Ishikawa (cell line): ENCODE measurements at regions not wholly inside any gene's neighbourhood (a gene's known extent, or its start where the extent isn't known, plus 50 kb on each side); places are given as distances from the start of the nearest gene placed in this dataset.

Experiments
- CEBPB ChIP-seq: IDR thresholded peaks from 2 replicates; pipeline ENCODE4 v1.6.1; 2012
- CREB1 ChIP-seq: IDR thresholded peaks from 2 replicates; pipeline ENCODE4 v1.6.1; 2012; ENCODE audit warnings: low read depth
- EGR1 ChIP-seq: IDR thresholded peaks from 2 replicates; pipeline ENCODE4 v1.6.1; 2012
- EP300 ChIP-seq: IDR thresholded peaks from 2 replicates; pipeline ENCODE4 v1.6.1; 2012; ENCODE audit warnings: borderline replicate concordance
- FOXM1 ChIP-seq: IDR thresholded peaks from 2 replicates; pipeline ENCODE4 v1.6.1; 2012; ENCODE audit warnings: low read depth, borderline replicate concordance
- NFIC ChIP-seq: IDR thresholded peaks from 2 replicates; pipeline ENCODE4 v1.6.1; 2012
- RAD21 ChIP-seq: IDR thresholded peaks from 2 replicates; pipeline ENCODE4 v1.6.1; 2012; ENCODE audit warnings: low read depth
- TAF1 ChIP-seq: IDR thresholded peaks from 2 replicates; pipeline ENCODE4 v1.6.1; 2012; ENCODE audit warnings: low read depth, mild to moderate bottlenecking
- TCF12 ChIP-seq: IDR thresholded peaks from 2 replicates; pipeline ENCODE4 v1.6.1; 2012; ENCODE audit warnings: low read depth
- TEAD4 ChIP-seq: IDR thresholded peaks from 2 replicates; pipeline ENCODE4 v1.6.1; 2012
- YY1 ChIP-seq: IDR thresholded peaks from 2 replicates; pipeline ENCODE4 v1.6.1; 2012; ENCODE audit warnings: low read depth
- ZBTB7A ChIP-seq: IDR thresholded peaks from 2 replicates; pipeline ENCODE4 v1.6.1; 2012; ENCODE audit warnings: low read depth
- TF ChIP-seq, protein P1 (sequence below): IDR thresholded peaks from 2 replicates; pipeline ENCODE4 v1.6.1; 2012
- TF ChIP-seq, protein P2 (sequence below): IDR thresholded peaks from 2 replicates; pipeline ENCODE4 v1.6.1; 2012; ENCODE audit warnings: low read depth, mild to moderate bottlenecking
- TF ChIP-seq, protein P3 (sequence below): IDR thresholded peaks from 2 replicates; pipeline ENCODE4 v1.6.1; 2012

DNA sequence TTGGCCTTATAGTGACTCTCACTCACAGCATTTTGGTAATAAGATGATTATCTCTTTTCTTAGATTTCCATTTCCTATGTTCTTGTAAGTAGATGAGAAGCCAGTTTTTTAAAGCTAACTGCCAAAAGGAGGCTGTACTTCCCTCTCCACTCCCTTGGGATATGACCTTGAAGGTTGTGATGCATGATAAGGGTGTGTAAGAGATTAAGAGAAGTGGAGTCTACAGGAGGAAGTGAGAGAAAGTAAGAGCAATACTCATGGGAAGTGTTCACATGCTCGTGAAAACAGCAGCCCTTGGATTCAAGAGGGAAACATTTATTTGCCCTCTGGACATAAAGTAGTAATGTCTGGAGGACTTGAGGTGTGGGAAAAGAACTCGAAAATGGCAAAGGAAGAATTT, 171.5 kb downstream of the EVA1A start:
- TF ChIP-seq NFIC (no peak), EP300 (no peak), RAD21 (no peak), TEAD4 (no peak), YY1 (no peak), EGR1 (no peak), FOXM1 (no peak), TAF1 (no peak), TCF12 (no peak), CREB1 (no peak)
- TF ChIP-seq, protein P1, sequence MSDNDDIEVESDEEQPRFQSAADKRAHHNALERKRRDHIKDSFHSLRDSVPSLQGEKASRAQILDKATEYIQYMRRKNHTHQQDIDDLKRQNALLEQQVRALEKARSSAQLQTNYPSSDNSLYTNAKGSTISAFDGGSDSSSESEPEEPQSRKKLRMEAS: no peak
- TF ChIP-seq, protein P2, sequence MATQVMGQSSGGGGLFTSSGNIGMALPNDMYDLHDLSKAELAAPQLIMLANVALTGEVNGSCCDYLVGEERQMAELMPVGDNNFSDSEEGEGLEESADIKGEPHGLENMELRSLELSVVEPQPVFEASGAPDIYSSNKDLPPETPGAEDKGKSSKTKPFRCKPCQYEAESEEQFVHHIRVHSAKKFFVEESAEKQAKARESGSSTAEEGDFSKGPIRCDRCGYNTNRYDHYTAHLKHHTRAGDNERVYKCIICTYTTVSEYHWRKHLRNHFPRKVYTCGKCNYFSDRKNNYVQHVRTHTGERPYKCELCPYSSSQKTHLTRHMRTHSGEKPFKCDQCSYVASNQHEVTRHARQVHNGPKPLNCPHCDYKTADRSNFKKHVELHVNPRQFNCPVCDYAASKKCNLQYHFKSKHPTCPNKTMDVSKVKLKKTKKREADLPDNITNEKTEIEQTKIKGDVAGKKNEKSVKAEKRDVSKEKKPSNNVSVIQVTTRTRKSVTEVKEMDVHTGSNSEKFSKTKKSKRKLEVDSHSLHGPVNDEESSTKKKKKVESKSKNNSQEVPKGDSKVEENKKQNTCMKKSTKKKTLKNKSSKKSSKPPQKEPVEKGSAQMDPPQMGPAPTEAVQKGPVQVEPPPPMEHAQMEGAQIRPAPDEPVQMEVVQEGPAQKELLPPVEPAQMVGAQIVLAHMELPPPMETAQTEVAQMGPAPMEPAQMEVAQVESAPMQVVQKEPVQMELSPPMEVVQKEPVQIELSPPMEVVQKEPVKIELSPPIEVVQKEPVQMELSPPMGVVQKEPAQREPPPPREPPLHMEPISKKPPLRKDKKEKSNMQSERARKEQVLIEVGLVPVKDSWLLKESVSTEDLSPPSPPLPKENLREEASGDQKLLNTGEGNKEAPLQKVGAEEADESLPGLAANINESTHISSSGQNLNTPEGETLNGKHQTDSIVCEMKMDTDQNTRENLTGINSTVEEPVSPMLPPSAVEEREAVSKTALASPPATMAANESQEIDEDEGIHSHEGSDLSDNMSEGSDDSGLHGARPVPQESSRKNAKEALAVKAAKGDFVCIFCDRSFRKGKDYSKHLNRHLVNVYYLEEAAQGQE: no peak
- TF ChIP-seq, protein P3, sequence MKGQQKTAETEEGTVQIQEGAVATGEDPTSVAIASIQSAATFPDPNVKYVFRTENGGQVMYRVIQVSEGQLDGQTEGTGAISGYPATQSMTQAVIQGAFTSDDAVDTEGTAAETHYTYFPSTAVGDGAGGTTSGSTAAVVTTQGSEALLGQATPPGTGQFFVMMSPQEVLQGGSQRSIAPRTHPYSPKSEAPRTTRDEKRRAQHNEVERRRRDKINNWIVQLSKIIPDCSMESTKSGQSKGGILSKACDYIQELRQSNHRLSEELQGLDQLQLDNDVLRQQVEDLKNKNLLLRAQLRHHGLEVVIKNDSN: no peak

DNA sequence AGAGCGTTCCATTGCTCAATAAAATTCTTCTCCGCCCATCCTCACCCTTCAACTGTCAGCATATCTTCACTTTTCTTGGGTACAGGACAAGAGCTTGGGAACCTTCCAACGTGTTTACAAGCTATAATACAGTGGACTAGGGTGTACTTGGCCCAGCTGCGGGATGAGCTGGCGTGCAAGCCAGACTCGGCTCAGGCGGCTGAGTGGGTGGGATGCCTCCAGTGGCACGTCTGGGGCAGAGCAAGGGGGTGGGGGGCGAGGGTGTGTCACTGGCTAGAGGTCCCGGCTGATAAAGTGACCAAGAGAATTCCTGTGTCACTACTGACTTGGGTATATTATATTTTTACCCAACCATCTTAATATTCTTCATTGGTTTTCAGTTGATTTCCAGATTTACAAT, 179.7 kb downstream of the EVA1A start:
- TF ChIP-seq FOXM1: no peak
- TF ChIP-seq, protein P1: no peak
- TF ChIP-seq YY1: no peak
- no peak for TF ChIP-seq EP300
- TF ChIP-seq TCF12: no peak
- TF ChIP-seq, protein P2: no peak
- TF ChIP-seq TEAD4: no peak
- TF ChIP-seq RAD21: no peak
- no peak for TF ChIP-seq ZBTB7A
- TF ChIP-seq NFIC: no peak
- TF ChIP-seq CEBPB: no peak
- no peak for TF ChIP-seq CREB1
- TF ChIP-seq TAF1: no peak

DNA sequence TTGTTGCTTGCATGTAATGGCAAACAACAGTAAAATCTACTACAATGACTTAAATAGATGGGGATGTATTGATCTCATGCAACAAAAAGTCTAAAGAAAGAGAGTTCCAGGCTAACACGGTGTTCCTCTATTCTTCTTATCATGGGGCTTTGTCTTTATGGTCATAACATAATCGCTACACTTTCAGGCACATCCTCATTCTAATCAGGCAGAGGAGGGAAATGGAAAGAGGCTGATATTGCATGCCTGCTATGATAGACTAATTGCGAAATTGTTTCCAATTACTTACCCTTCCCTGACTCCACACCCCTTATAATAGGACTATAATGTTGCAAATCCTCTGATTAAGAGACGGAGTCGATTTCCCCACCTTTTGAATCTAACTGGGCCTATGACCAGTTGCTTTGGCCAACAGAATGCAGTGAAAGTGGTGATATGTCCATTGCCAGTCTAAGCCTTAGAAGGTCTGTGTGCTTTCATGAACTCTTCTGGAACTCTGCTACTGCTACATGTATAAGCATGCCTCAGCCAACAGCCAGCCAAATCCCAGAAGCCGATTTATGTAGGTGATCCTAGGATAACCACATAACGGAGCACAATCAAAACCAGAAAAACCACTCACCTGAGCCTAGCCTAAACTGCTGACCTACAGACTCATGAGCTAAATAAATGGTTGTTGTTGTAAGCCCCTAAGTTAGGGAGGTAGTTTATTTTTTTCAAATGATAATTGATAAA, 180.3 kb upstream of the TACR1 start:
- no peak for TF ChIP-seq FOXM1
- TF ChIP-seq, protein P2: no peak
- no peak for TF ChIP-seq EP300
- no peak for TF ChIP-seq TAF1
- TF ChIP-seq, protein P3: no peak
- no peak for TF ChIP-seq TCF12
- TF ChIP-seq CEBPB: no peak
- no peak for TF ChIP-seq YY1
- no peak for TF ChIP-seq TEAD4
- no peak for TF ChIP-seq ZBTB7A
- TF ChIP-seq, protein P1: no peak
- TF ChIP-seq EGR1: no peak
- TF ChIP-seq CREB1: no peak
- no peak for TF ChIP-seq NFIC
- TF ChIP-seq RAD21: no peak
